Epithelial cell of prostate (primary cell): ENCODE measurements at regions not wholly inside any gene's neighbourhood (a gene's known extent, or its start where the extent isn't known, plus 50 kb on each side); places are given as distances from the start of the nearest gene placed in this dataset.
"Not testable (repeated sequence)": the region's sequence is repeated elsewhere in the genome, so short reads cannot be mapped to it uniquely, and the experiment has no call there.

Source experiments
- DNase-seq: peaks from one replicate; pipeline ENCODE4 v3.0.0-alpha.2; 2011; ENCODE audit warnings: low read depth, low spot score
- H3K27ac ChIP-seq: fragments of 450-650 bp; 2 replicates; pipeline ENCODE4 v1.5.1; 2017; ENCODE audit warnings: mild to moderate bottlenecking

DNA sequence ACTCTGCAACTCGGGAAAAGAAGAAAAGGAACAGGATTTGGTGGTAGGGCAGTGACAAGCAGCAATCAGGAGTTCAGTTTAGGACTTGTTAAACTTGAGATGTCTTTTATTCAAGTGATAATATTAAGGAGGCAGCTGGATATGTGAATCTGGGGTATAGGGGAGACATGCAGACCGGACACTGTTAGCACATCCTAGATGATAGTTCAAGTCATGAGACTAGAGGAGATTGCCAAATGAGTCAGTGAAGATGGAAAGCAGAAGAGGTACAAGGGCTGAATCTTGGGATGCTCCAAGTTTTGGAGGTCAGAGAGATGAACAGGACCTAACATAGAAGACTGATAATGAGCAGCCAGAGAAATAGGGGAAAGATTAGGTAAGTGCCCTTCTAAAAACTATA is 69.5 kb upstream of the PSME4 start:
- H3K27ac ChIP-seq, result no peak overlapping the region
- DNase-seq, result no peak

DNA sequence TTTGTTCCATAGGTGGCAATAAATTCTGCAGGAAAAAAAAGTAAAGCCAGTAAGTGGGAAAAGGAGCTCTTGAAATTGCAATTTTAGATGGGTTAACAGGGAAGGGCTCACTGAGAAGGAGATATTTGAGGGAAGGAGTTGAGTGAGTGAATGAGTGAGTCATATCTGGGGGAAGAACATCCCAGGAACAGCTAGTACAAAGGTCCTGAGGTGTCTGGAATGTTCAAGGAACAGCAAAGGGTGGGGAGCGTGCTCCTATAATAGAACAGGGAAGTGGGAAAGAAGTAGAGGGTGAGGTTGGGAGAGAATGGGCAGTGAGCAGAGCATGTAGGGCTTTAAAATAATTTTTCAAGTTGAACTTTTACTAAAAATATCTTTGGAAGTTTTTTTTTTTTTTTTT is 68.0 kb upstream of the PSME4 start:
- H3K27ac ChIP-seq, result no peak overlapping the region
- no peak for DNase-seq

DNA sequence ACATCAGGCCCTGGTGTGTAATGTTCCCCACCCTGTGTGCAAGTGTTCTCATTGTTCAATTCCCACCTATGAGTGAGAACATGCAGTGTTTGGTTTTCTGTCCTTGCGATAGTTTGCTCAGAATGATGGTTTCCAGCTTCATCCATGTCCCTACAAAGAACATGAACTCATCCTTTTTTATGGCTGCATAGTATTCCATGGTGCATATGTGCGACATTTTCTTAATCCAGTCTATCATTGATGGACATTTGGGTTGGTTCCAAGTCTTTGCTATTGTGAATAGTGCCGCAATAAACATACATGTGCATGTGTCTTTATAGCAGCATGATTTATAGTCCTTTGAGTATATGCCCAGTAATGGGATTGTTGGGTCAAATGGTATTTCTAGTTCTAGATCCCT is 60.5 kb upstream of the PSME4 start:
- DNase-seq, H3K27ac ChIP-seq: not testable (repeated sequence)

DNA sequence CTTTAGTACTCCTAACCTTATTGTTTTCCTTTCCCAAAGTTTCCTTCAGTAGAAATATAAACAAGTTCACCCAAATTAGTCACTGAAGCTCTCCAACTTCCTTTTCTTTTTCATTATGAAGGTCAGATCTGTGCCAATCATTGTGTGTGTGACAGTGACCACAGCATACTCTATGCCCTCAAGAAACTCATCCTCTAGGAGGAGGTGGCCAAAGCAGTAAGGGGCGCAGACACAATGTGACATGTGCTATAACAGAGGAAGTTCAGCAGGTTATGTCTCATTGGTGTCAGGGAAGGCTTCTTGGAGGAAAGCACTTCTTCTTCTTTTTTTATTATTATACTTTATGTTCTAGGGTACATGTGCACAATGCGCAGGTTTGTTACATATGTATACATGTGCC is 60.0 kb upstream of the PSME4 start:
- no peak for DNase-seq

DNA sequence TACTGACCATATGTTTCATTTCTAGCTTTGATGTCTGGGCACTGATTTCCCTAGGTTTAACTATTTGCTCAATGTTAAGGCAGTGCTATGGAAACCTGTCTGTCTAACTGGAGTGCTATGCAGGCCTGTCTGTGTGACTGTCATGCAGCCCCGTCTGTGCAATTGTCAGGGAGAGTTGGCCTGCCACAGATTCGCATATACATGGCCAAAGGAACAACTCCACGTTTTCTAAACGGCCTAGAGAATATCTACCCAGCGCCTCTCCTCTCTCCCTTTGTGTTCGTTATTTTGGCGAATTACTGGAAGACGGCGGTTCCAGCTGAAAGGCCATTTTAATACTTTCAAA is 59.6 kb upstream of the PSME4 start:
- no peak overlapping the region for H3K27ac ChIP-seq

More for the DNA sequence above, 60.0 kb upstream of the PSME4 start:
- H3K27ac ChIP-seq, result no peak overlapping the region

DNA sequence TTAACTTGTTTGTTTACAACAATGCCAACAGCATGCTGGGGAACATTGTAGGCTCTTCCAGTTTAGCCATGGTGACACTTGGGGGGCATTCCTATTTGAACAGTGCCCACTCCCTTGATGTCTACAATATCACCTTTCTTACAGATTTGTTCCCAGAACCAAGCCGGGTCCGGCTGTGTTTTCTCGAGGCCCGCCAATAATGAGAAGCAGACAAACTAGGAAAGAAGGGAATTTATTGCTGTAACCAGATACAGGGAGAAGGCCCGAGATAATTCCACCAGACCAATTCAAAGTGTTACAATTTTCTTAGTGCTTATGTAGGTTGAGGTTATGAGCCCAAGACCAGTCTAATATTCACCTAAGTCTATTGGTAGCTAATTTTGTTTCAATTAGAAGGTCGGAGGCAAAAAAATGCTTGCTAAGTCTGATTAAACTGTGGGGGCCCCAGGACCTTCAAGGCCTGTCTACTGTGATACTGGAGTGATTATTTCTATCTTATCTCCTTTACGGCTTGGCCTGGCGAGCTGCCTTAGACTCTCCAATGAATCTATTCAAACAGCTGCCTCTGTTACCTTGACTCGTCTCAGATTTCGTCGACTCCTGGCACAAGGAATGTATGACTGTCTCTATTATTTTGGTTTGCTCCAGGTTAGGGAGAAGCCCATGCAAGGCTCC is 59.1 kb upstream of the PSME4 start:
- no peak overlapping the region for H3K27ac ChIP-seq
- no peak for DNase-seq

More for the DNA sequence above, 59.6 kb upstream of the PSME4 start:
- no peak for DNase-seq

DNA sequence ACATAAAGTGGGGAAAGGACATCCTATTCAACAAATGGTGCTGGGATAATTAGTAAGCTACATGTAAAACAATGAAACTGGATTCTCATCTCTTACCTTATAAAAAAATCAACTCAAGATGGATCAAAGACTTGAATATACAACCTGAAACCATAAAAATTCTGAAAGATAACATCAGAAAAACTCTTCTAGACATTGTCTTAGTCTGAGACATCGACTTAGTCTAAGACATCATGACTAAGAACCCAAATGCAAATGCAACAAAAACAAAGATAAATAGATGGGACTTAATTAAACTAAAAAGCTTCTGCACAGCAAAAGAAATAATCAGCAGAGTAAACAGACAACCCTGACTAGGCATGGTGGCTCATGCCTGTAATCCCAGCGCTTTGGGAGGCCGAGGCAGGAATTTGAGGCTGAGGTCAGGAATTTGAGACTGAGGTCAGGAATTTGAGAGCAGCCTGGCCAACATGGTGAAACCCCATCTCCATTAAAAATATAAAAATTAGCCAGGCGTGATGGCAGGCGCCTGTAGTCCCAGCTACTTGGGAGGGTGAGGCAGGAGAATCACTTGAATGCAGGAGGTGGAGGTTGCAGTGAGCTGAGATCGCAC is 54.8 kb upstream of the PSME4 start:
- DNase-seq, H3K27ac ChIP-seq: not testable (repeated sequence)

DNA sequence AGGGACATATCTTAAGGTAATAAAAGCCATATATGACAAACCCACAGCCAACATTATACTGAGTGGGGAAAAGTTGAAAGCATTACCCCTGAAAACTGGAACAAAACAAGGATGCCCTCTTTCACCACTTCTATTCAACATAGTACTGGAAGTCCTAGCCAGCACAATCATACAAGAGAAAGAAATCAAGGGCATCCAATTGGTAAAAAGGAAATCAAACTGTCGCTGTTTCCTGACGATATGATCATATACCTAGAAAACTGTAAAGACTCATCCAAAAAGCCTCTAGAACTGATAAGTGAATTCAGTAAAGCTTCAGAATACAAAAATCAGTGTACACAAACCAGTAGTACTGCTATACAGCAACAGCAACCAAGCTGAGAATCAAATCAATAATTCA is 53.8 kb upstream of the PSME4 start:
- no peak for DNase-seq
- H3K27ac ChIP-seq, result no peak overlapping the region

DNA sequence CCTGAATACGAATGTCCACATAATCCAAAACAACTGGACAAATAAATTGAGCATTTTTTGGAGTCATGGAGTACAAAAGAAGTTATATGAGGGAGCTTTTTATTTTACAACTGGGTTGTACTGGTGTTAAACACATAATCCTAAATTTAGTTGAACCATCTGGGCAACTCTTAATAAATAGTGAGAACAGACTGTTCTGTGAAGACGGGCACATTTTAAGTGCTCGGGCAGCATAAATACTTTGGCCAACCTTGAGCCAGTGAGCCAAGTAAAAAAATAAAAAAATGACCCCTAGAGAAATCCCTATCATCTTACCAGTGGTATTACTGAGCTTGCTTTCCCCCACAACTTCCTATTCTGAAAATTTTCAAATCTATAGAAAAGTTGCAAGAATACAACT is 50.9 kb upstream of the PSME4 start:
- no peak for DNase-seq
- no peak overlapping the region for H3K27ac ChIP-seq

DNA sequence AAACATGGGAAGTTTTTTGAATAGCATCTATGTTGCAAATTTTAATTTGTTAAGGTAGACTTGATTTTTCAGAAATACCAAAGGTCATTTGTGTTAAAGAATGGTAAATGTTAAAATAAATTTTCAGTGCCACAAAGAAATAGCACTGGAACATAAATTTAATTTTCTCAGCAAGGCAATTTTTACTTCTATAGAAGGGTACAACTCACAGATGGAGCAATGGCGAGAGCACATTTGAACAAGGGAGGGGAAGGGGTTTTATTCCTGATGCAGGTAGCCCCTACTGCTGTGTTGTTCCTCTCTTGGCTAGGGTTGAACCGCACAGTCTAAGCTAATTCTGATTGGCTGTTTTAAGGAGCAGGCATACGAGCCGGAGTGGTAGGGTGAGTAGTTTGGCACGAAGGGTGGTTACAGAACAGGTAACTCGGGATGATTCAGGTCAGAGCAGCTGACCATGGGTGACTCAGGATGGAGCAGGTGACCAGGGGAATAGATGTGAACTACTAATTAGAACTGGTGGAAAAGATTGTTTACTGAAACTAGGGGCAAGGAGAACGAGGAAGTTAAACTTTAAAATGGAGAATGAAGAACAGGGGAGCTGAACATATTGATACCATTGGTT is 50.1 kb upstream of the PSME4 start:
- no peak for DNase-seq
- H3K27ac ChIP-seq, result no peak overlapping the region
